SHP77 (cell line): ENCODE measurements at regions not wholly inside any gene's neighbourhood (a gene's known extent, or its start where the extent isn't known, plus 50 kb on each side); places are given as distances from the start of the nearest gene placed in this dataset.
"Not testable (repeated sequence)": the region's sequence is repeated elsewhere in the genome, so short reads cannot be mapped to it uniquely, and the experiment has no call there.

Experiments
- DNase-seq, 2 experiments: peaks; one replicate each; lab custom pipeline; 2025; lab: John Stamatoyannopoulos, UW

GRCh38 chr4:77306496-77306895, 149.5 kb downstream of the CCNG2 start:
- no peak for DNase-seq

GRCh38 chr4:77308843-77309242, 151.8 kb downstream of the CCNG2 start:
- peak; percentile 31 to 32 for DNase-seq

GRCh38 chr4:77309496-77309895, 152.5 kb downstream of the CCNG2 start:
- DNase-seq = no peak

- no peak for DNase-seq
Observed at GRCh38 chr4:77310931-77311330, 153.9 kb downstream of the CCNG2 start.

GRCh38 chr4:77314697-77315096, 157.7 kb downstream of the CCNG2 start:
- DNase-seq = no peak

GRCh38 chr4:77327151-77327550, 170.1 kb downstream of the CCNG2 start:
- DNase-seq = no peak

GRCh38 chr4:77332696-77333270, 175.8 kb downstream of the CCNG2 start:
- DNase-seq = no peak

- no peak for DNase-seq
Observed at GRCh38 chr4:77336411-77337142, 179.6 kb downstream of the CCNG2 start.

- DNase-seq = no peak
Observed at GRCh38 chr4:77342170-77342810, 185.3 kb downstream of the CCNG2 start.

GRCh38 chr4:77344001-77344400, 187.0 kb downstream of the CCNG2 start:
- DNase-seq = no peak

GRCh38 chr4:77344784-77345183, 187.8 kb downstream of the CCNG2 start:
- no peak for DNase-seq

GRCh38 chr4:77347351-77347966, 190.5 kb downstream of the CCNG2 start:
- no peak for DNase-seq

- no peak for DNase-seq
Observed at GRCh38 chr4:77348815-77349214, 191.8 kb downstream of the CCNG2 start.

GRCh38 chr4:77349364-77349763, 192.4 kb downstream of the CCNG2 start:
- no peak for DNase-seq

GRCh38 chr4:77349796-77350195, 192.8 kb downstream of the CCNG2 start:
- no peak for DNase-seq

GRCh38 chr4:77352192-77352591, 195.2 kb downstream of the CCNG2 start:
- no peak for DNase-seq

GRCh38 chr4:77353724-77354315, 196.8 kb downstream of the CCNG2 start:
- not testable (repeated sequence) for DNase-seq

- peak in 1 of 2 experiments; percentile 14 for DNase-seq
Observed at GRCh38 chr4:77354550-77354949, 197.5 kb downstream of the CCNG2 start.

GRCh38 chr4:77355731-77356130, 198.7 kb downstream of the CCNG2 start:
- DNase-seq = no peak

GRCh38 chr4:77358315-77358928, 201.4 kb downstream of the CCNG2 start:
- DNase-seq = peak; percentile 13 to 20

- DNase-seq = peak in 1 of 2 experiments; percentile 3
Observed at GRCh38 chr4:77360451-77360850, 203.4 kb downstream of the CCNG2 start.

- not testable (repeated sequence) for DNase-seq
Observed at GRCh38 chr4:77366876-77367275, 209.9 kb downstream of the CCNG2 start.
